Ammon's horn (tissue), 1 donor: ENCODE measurements at regions not wholly inside any gene's neighbourhood (a gene's known extent, or its start where the extent isn't known, plus 50 kb on each side); places are given as distances from the start of the nearest gene placed in this dataset.
"Not testable (repeated sequence)": the region's sequence is repeated elsewhere in the genome, so short reads cannot be mapped to it uniquely, and the experiment has no call there.

Experiments used
- DNase-seq: peaks from one replicate; pipeline ENCODE4 v3.0.0-alpha.2; 2016; ENCODE audit warnings: low spot score

DNA sequence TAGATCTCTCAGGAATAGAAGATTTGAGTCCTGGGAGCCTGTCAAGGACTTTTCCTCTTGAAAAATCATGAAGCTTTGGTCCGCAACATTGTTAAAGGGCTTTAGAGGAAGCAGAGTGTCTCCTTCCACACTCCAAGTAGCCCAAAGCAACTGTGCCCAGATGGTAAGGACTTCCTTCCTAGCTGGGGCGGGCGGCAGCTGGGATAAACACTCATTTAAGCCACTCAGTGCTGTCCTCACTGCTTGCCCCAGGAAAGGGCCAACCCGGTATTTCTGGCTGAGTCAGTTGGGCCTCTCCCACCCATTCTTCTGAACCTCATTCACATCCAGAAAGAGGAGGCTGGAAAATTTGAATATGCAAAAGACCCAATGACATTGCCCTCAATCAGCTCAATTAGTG lies 144.3 kb downstream of the CHIC2 start:
- DNase-seq = no peak

DNA sequence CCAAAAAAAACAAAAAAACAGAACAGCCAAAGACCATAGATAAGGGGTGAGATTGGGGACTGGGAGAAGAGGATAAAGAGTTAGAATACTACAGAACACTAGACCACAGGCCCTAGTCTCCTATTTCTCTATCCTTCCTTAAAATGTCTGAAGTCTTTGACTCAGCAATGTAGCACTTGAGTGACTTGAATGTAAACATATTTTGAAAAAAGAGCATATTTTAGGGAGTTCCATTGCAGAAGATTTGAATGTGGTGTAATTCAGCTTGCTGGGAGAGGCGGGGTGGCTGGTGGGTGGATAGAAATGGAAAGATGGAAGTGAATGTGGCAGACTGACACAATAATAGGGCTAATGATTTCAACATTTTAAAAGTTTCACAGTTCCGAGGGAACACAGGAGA lies 144.9 kb downstream of the CHIC2 start:
- no peak for DNase-seq

DNA sequence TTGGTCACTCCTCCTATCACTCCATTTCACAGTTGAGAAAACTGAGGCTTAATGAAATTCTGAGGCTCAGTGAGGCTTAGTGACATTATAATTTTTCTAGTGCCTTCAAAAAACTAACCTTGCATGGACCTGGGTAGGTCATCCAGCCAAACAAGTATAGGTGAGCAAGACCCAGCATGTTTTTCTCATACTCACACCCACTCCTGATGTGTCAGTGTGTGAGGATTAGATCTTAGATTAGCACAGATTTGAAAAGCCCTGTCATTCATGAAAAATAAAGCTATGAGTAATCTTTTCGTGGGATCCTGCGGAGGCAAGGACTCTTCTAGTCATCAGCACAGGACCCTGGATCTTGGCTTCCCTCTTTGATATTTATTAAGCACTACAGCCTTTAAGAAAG lies 146.7 kb downstream of the CHIC2 start:
- no peak for DNase-seq

DNA sequence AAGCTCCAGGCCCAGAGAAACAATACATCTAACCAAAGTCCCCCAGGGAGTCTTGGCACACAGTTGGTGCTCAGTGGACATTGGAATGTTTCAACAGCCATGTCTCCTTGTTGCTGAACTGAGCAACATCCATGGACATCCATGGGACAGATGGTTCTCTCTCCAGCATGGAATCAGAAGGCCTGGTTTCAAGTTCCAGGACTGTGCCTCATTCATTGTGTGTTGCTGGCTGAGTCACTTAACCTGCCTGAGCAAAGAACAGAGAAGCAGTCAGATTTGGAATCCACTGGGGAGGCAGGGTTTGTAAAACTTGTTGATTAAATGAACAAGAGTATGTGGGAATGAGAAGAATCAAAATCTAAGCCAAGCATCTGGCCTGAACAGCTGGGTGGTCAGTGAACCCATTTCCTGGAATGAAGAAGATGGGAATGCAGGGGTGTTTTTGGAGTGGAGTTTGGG lies 147.9 kb downstream of the CHIC2 start:
- no peak for DNase-seq

DNA sequence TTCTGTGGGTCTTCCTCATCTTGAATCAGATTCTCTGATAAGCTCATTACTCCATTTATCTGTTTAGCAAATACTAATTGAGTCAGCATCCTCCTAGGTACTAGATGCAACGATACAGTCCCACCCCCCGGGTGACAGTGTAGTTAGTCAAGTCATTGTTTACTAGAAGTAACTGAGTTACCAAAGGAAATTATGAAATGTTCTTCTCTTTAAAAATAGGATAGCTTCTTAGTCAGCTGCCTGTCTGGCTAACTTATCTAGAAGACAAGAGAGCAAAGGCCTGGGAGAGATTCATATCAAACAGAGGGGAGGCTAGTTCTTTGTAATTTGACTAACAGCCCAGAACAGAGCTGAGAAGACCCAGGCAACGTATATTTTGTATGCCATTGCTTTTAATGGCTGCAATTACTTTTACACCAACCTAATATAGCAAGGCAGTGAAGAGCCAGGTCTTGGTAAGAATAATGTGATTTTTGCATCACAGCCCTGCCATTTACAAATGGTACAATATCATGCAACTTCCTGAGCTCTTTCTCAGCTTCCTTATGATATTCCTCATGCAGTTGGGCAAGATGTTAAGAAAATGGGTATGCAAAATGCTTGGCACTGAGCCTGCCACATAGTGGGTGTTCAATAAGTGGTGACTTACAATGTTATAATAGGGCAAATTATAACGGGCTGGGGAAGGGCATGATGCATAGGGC lies 149.9 kb downstream of the CHIC2 start:
- DNase-seq = no peak

DNA sequence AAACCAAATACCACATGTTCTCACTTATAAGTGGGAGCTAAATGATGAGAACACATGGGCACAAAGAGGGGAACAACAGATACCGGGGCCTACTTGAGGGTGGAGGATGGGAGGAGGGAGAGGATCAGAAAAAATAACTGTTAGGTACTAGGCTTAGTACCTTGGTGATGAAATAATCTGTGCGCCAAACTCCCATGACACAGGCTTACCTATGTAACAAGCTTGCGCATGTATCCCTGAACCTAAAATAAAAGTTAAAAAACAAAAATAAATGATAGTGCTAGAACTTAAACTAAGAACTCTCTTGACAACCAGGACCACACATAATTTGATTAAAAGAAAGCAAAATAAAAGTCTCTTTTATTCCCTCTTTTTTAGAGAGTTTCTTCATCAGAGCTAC lies 150.6 kb downstream of the CHIC2 start:
- no peak for DNase-seq

DNA sequence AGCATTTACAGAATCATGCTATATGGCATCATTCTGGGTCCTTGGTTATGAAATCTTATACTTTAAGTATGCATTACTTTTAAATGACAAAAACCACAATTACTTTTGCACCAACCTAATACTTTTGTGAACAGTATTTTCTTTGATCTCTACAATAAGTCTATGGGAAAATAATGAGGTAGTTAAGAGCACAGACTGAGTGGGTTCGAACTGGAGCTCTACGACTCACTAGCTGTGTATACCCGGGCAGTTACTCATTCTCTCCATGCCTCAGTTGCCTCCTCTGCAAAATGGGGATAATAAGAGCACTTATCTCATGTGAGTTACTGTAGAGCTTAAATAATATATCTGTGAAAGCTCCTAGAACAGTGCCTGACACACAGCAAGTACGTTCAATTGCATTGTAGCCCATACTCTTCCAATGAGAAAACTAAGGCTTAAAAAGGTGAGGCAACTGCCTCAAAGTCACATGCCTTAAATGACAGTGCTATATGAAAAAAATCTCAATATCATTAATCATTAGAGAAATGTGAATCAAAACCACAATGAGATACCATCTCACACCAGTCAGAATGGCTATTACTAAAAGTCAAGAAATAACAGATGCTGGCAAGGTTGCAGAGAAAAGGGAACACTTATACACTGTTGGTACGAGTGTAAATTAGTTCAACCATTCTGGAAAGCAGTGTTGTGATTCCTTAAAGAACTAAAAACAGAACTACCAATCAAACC lies 151.5 kb downstream of the CHIC2 start:
- DNase-seq = no peak

DNA sequence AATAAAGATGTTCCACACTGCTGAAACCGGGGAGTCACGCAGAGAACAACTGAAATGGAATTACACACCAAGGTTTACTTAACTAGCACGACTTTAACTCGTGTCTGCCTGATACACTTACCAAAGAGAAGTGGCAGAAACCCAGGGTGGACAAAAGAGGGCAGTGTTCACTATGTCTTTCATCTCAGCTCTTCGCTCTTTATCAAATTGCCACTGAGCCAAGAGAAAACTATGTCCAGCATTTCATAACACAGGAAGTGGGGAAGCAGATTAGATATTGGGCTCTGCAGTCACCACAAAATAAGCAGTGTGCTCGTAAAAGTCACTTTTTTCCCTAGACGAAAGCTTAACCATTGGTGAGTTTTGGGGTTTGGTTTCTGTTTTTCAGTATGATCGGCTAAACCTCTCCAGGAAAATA lies 155.7 kb downstream of the CHIC2 start:
- peak; percentile 83 for DNase-seq

DNA sequence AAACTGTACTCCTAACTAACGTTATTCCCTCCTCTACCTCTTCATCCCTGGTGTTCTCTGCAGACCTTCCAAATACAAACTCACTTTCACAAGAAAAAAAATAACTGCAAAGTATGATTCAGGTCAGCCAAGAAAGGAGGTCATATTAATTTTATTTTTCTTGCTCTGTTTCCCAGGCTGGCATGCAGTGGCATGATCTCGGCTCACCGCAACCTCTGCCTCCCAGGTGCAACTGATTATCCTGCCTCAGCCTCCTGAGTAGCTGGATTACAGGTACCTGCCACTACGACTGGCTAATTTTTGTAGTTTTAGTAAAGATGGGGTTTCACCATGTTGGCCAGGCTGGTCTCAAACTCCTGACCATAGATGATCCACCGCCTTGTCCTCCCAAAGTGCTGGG lies 156.6 kb downstream of the CHIC2 start:
- DNase-seq = no peak

DNA sequence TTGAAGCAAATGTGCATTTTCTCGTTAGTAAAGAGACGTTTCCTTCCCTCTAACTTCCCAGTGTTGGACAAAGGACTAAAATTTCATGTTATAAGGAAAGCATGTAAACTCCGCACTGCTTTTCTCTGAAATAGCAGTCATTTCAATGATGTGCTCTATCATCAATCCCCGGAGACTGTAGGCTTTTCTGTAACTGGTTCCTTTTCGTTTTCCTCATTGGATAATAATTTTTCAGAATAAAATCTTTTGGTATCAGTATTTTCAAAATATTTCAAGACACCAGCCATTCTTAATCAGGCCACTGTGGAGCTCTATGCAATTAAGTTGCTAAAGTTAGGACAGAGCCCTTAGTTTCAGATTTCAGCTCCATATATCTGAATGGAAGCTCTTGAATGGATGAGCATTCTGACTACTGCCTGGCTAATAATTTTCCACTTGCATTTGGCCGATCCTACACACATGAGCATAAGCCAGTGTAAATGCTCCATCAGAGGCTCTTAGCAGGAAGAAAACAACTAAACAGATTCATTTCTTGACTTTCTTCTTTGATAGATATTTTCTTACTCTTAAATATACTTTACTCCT lies 157.7 kb downstream of the CHIC2 start:
- DNase-seq = no peak

DNA sequence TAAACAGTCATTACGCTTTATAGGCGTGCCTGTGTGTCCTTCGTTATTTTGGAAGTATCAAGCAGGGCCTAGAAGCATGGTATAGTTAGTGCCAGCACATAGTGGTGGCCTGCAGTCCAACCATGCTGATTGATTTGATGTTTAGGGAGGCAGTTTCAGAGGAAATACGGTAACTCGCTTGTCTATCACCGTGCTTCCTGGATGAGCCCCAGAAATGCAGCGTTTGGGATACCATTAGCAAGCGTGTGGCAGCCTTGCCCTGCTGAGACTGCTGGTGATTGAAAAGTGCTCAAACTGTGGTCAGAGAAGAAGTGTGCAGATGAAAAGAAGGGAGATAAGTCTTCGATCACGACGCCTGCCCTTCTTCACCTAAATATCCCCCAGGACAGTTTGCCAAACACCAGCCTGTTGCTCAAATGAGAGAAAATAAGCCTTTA lies 158.4 kb downstream of the CHIC2 start:
- peak; percentile 77 for DNase-seq

DNA sequence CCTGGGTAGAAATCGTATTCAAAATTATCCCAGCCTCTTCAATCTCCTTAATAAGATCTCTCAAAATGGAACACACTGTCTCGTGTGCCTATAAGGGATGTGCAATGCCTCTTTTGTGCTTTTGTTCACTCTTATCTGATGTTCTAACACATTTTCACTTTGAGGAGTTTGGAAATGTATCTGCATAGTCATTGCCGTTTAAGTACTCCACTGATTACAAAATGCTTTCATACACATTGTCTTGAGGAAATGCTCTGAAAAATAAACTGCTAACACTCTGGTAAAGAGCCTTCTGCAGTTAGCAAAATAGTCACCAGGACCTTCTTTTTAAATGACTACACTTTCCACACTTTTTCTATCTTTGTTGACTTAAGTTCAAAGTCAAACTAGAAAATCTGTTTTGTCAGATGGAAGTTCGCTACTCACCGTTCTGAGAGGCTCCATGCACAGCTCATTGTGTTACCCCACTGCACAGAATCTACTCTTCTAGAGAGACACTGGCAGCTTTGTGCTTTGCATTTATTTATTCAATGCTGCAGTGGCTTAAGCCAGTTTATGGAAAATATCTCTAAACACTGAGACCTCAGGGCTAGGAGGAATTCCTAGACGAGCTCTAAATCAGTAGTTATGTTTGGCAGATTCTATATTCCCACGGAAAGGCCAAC lies 159.0 kb downstream of the CHIC2 start:
- DNase-seq = no peak

DNA sequence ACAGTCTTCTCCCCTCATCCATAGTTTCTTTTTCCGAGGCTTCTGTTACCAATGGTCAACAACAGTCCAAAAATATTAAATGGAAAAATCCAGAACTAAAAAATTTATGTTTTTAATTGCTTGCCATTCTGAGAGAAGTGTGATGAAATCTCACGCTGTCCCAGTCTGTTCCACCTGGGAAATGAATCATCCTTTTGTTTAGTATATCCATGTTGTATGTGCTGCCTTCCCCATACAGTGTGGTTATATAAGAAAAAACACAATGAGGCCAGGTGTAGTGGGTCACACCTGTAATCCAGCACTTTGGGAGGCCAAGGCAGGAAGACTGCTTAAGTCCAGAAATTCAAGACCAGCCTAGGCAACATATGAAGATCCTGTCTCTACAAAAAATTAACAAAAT lies 161.6 kb downstream of the CHIC2 start:
- no peak for DNase-seq

DNA sequence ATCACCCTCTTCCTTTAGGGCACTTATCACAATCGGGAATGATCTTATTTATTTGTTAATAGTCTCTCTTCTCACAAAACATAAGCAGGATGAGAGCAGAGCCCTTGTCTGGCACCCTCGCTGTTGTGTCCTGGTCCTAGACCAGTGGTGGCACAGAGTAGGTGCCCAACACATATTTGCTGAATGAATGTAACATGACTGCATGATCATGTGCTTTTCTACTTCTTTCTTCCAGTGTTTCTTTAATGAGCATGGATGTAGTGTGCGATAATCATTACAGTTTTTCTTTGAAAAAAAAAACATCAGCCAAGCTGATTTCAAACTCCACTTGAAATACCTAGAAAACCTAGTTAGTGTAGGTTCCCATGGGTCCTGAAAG lies 164.1 kb downstream of the CHIC2 start:
- DNase-seq = no peak

DNA sequence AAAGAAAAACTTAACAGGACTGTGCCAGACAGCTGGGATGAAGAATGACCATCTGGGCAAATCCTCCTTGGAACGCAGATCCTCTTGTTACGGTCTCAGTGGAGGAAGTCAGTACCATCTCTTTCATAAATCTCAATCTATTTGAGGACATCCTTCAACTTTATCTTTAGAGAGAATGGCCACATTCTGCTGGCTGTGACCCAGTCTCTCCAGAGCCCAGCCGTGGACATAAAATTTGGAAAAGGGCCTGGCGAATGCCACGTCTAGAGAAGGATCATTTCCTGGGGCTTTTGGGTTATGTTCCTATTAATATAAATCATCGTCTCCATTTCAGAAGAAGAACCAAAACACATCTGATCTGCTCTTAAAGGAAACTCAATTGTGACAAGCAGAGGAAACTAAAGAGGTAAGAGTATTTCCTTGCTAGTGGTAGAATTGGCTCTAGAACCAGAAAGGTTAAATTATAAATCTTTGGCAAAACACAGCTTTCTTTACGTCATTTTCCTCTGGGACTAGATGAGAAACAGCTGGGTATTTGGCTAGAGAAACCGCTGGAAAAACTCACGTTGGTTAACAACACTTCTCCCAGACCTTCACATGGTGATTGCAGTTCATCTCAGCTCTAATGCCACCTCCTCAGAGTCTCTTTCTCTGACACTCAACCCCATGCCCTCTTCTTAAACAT lies 164.7 kb downstream of the CHIC2 start:
- DNase-seq = no peak

DNA sequence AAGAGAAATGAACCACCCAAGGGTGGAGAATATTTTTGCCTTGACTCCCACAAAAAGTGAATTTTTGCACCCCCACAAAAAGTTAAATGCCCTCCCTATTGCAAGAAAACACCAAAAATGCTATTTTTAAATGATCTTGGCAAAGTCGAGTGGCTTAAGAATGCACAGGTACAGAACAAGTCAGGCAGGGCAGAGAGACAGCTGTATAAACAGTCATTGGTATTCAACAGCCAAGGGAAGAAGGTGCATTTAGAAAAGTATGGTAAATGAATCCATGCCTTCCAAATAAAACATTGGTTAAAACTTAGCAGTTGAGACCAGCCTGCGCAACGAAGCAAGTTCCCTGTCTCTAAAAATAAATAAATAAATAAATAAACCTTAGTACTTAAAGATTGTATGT lies 169.3 kb downstream of the CHIC2 start:
- no peak for DNase-seq

DNA sequence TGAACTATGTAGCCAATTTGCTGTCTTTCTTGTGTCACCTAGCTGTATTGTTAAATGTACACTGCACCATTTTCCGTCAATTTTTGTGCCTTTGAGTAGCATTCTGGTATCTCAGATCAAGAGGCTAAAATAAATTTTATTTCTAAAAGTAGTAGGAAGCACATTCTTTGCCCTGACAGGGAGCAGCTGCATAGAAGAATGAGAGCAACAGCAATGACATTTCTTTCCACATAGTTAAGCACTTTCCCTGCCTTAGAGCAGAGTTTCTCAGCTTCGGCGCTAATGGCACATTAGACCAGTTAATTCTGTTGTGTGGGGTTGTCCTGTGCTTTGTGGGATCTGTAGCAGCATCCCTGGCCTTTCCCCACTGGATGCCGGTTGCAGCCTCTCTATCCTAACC lies 173.9 kb downstream of the CHIC2 start:
- DNase-seq = no peak

DNA sequence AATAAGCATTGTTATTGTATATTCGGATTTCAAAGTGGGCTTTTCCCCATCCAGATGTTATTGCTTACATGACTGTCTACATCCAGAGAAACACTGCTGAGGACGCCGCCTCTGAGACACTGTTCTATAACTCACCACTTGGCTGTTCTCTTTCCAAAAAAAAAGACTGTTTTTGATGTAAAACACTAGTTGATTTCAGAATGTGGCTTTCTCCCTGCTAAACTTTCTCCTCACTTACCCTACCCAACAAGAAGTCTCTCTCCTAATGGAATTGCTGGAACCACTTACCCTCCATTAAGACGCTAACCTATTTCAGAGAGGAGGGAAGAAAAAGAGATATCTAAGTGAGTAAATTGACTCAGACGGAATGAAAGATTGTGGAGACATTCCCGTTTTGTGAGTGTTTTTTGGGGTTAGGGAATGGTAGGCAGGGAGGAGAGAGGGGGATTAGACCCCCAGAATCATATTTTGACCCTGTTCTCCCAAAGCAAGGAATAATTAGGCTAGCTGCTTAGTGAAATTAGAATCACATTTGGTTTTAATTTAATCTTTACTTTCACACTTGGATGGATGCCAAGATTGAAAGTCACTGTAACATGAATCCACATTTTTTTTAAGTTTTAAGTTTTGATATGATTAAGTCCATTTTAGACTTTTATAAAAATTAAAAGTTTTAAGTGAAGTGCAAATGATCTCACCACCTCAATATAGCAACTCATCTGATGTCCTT lies 174.9 kb downstream of the CHIC2 start:
- DNase-seq = no peak

DNA sequence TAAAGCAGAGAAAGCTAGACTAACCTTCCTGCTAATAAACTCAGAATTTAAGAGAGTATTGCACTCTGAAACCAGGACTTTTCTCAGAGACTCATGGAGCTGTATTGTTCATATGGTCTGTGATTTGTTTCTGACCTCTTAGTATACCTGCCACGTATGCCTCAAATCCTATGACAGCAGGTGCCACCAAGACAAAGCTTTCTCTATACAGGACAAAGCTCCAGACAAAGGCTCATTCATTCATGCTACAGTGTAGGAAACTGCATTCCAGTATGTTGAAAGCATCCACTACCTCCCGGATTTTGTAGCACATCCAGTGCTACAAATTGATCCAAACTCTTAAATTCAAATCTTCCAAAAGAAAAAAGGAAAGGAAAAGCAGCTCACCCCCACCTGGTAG lies 178.3 kb downstream of the CHIC2 start:
- no peak for DNase-seq

DNA sequence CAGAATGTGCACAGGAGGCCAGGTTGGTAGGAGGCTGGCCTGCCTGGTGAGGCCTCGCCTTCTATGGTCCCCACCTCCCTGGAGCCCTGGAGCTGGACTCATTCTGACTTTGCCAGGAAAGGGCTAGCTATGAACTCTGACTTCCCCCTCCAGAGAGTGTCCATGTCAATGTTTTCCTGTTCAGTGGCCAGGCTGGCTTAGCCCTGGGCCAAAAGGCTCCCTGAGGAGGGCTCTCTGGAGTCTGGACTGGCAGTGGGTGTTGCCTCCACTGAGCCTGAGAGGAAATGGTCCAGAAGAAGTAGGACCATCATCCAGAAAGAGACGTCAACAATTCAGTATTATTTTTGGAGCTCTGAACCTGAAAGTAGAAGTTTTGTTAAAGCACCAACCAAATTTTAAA lies 178.7 kb downstream of the CHIC2 start:
- no peak for DNase-seq

DNA sequence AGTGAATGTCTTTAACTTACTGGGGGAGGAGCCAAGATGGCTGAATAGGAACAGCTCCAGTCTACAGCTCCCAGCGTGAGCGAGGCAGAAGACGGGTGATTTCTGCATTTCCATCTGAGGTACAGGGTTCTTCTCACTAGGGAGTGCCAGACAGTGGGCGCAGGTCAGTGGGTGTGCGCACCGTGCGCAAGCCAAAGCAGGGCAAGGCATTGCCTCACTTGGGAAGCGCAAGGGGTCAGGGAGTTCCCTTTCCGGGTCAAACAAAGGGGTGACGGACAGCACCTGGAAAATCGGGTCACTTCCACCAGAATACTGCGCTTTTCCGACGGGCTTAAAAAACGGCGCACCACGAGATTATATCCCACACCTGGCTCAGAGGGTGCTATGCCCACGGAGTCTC lies 187.3 kb downstream of the CHIC2 start:
- DNase-seq = not testable (repeated sequence)

DNA sequence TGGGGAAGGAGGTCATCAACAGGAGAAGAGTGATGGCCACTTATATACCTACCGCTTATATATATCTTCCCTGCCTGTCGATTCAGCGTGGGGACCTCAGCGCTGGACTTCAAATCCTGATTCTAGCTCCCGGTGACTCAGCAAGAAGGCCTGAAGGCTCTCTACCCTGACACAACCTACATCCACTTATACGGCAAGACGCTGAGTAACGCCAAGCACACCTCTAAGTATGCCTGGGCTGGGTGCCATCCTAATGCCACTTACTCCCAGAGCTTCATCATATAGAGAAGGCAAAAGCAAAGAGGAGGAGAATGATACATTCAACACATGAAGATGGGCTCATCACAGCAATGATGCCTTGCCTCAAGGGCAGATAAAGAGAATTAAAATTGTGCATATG lies 198.3 kb downstream of the CHIC2 start:
- DNase-seq = no peak
